ENCODE measurements at regions not wholly inside any gene's neighbourhood (a gene's known extent, or its start where the extent isn't known, plus 50 kb on each side); places are given as distances from the start of the nearest gene placed in this dataset.

- no peak for DNase-seq (ENCODE audit: low spot score)
- peaks cover 34% of the 10 kb centered on the region for H3K4me1 Mint-ChIP-seq (ENCODE audit: low read depth)
- no peaks in the 10 kb centered on the region for H3K27me3 Mint-ChIP-seq (ENCODE audit: low read depth)
- H3K9me3 Mint-ChIP-seq = peaks cover 21% of the 10 kb centered on the region
- no peak overlapping the region for H3K27ac Mint-ChIP-seq
- H3K4me3 Mint-ChIP-seq = peak overlapping the region; percentile 6
- peaks cover 2% of the 10 kb centered on the region for H3K36me3 Mint-ChIP-seq (ENCODE audit: low read depth)
These were observed 171.2 kb upstream of the RUNX1 start for GRCh38 chr21:35220301-35220700.

DNA sequence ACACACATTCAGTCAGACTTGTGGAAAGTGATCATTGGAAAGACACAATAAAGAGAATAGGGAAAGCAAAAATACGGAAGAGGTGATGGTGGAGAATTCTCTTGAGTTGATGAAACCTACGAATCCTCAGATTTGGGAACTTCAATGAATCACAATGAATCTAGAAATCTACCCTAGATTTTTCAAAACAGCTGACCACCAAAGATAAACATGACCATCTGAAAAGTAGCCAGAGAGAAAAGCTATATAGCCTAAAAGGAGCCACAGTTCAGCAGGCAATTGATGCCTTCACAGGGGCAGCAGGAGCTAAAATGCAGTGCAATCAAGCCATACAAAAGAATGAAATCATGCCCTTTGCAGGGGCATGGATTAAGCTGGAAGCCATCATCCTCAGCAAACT lies 170.6 kb upstream of the RUNX1 start:
- no peaks in the 10 kb centered on the region for H3K27me3 Mint-ChIP-seq (ENCODE audit: low read depth)
- H3K36me3 Mint-ChIP-seq (ENCODE audit: low read depth) = peaks cover 2% of the 10 kb centered on the region
- H3K4me1 Mint-ChIP-seq (ENCODE audit: low read depth) = peaks cover 32% of the 10 kb centered on the region
- H3K27ac Mint-ChIP-seq = no peak overlapping the region
- H3K4me3 Mint-ChIP-seq = no peak overlapping the region
- DNase-seq (ENCODE audit: low spot score) = no peak
- H3K9me3 Mint-ChIP-seq = peaks cover 21% of the 10 kb centered on the region

- peaks cover 32% of the 10 kb centered on the region for H3K4me1 Mint-ChIP-seq (ENCODE audit: low read depth)
- H3K36me3 Mint-ChIP-seq (ENCODE audit: low read depth) = peaks cover 2% of the 10 kb centered on the region
- peaks cover 21% of the 10 kb centered on the region for H3K9me3 Mint-ChIP-seq
- H3K4me3 Mint-ChIP-seq = no peak overlapping the region
- no peaks in the 10 kb centered on the region for H3K27me3 Mint-ChIP-seq (ENCODE audit: low read depth)
- DNase-seq (ENCODE audit: low spot score) = no peak
- H3K27ac Mint-ChIP-seq = no peak overlapping the region
These were observed 170.2 kb upstream of the RUNX1 start for GRCh38 chr21:35219291-35219690.

DNA sequence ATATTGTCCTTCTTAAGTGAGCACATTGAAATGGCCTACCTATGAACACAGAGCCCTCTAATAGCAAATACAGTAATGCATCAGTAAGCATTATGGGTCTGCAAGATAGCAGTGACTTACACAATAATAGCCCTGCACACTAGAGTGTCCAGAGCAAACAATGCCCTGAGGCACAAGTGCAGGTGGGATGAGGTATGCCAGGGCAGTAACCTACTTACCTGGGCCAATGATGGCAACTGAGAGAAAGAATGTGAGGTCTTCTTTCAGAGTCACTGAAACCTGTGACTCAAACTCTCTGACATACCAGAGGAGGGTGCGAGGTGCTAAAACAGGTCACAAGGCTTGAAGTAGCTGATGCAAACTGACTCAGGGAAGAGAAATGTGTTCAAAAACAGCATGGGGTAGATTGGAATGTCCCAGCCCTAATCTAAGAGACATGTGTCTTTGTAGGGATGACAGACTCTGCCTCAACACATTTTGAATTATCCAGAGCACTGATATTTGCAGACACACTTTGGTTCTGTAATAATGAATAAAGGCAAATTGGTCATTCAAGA lies 168.5 kb upstream of the RUNX1 start:
- Mint-ChIP-seq H3K9me3 (peaks cover 21% of the 10 kb centered on the region), H3K27ac (no peak overlapping the region), H3K4me3 (no peak overlapping the region), H3K36me3 (ENCODE audit: low read depth) (peaks cover 2% of the 10 kb centered on the region), H3K27me3 (ENCODE audit: low read depth) (no peaks in the 10 kb centered on the region), H3K4me1 (ENCODE audit: low read depth) (peaks cover 21% of the 10 kb centered on the region)
- no peak for DNase-seq (ENCODE audit: low spot score)

GRCh38 chr21:35216996-35217395 lies 167.9 kb upstream of the RUNX1 start:
- no peaks in the 10 kb centered on the region for H3K27me3 Mint-ChIP-seq (ENCODE audit: low read depth)
- no peak overlapping the region for H3K27ac Mint-ChIP-seq
- peaks cover 16% of the 10 kb centered on the region for H3K4me1 Mint-ChIP-seq (ENCODE audit: low read depth)
- peaks cover 21% of the 10 kb centered on the region for H3K9me3 Mint-ChIP-seq
- no peak overlapping the region for H3K4me3 Mint-ChIP-seq
- DNase-seq (ENCODE audit: low spot score) = no peak
- peaks cover 2% of the 10 kb centered on the region for H3K36me3 Mint-ChIP-seq (ENCODE audit: low read depth)

DNA sequence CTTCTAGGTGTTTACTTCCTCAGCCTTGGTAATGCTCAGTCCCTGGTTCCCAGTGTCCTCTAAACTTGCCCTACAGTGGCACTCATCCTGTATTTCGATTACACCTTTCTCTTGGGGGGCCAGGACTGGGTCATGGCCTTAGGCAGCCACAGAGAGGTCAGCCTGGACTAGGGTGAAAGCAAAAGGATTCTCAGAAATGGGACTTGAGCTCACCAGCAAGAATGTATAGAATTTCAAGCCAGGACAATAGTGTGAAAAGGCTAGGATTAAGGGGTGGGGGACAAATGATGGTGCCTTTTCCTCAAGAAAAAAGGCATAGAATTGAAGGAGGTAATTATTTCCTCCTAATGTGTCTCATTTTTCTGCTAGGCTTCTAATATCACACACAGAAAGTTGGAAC lies 166.8 kb upstream of the RUNX1 start:
- Mint-ChIP-seq H3K4me1 (ENCODE audit: low read depth) (peaks cover 9% of the 10 kb centered on the region), H3K36me3 (ENCODE audit: low read depth) (peaks cover 2% of the 10 kb centered on the region), H3K4me3 (no peak overlapping the region), H3K27ac (no peak overlapping the region), H3K9me3 (peaks cover 11% of the 10 kb centered on the region), H3K27me3 (ENCODE audit: low read depth) (no peaks in the 10 kb centered on the region)
- no peak for DNase-seq (ENCODE audit: low spot score)

- H3K36me3 Mint-ChIP-seq (ENCODE audit: low read depth) = no peaks in the 10 kb centered on the region
- H3K27ac Mint-ChIP-seq = no peak overlapping the region
- DNase-seq (ENCODE audit: low spot score) = no peak
- H3K4me1 Mint-ChIP-seq (ENCODE audit: low read depth) = no peaks in the 10 kb centered on the region
- no peak overlapping the region for H3K4me3 Mint-ChIP-seq
- peaks cover 11% of the 10 kb centered on the region for H3K9me3 Mint-ChIP-seq
- no peaks in the 10 kb centered on the region for H3K27me3 Mint-ChIP-seq (ENCODE audit: low read depth)
These were observed 163.5 kb upstream of the RUNX1 start for GRCh38 chr21:35212393-35213127.

- no peak for DNase-seq (ENCODE audit: low spot score)
- H3K27me3 Mint-ChIP-seq (ENCODE audit: low read depth) = no peaks in the 10 kb centered on the region
- H3K4me1 Mint-ChIP-seq (ENCODE audit: low read depth) = peaks cover under 1% of the 10 kb centered on the region
- H3K27ac Mint-ChIP-seq = no peak overlapping the region
- H3K9me3 Mint-ChIP-seq = peaks cover 11% of the 10 kb centered on the region
- H3K36me3 Mint-ChIP-seq (ENCODE audit: low read depth) = no peaks in the 10 kb centered on the region
- no peak overlapping the region for H3K4me3 Mint-ChIP-seq
These were observed 162.7 kb upstream of the RUNX1 start for GRCh38 chr21:35211782-35212181.

DNA sequence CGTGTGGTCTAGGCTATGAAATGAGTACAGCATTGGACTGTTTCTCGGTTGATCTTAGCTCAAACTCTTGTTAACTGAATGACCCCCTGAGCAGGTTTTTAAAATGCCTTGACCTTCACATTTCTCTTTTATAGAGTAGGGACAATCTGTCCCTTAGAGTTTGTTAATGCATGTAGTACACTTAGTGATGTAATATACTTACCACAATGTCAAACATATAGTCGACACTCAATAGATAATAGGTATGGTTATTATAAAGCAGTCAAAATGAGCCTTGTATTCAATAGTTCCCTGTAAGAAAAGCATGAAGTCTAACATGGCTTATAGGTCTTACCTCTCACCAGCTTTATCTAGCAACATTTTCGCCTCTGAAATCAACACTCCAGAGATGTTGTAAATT lies 161.0 kb upstream of the RUNX1 start:
- H3K36me3 Mint-ChIP-seq (ENCODE audit: low read depth) = no peaks in the 10 kb centered on the region
- DNase-seq (ENCODE audit: low spot score) = no peak
- H3K27ac Mint-ChIP-seq = no peak overlapping the region
- H3K27me3 Mint-ChIP-seq (ENCODE audit: low read depth) = no peaks in the 10 kb centered on the region
- peaks cover 11% of the 10 kb centered on the region for H3K9me3 Mint-ChIP-seq
- H3K4me3 Mint-ChIP-seq = no peak overlapping the region
- peaks cover 15% of the 10 kb centered on the region for H3K4me1 Mint-ChIP-seq (ENCODE audit: low read depth)

DNA sequence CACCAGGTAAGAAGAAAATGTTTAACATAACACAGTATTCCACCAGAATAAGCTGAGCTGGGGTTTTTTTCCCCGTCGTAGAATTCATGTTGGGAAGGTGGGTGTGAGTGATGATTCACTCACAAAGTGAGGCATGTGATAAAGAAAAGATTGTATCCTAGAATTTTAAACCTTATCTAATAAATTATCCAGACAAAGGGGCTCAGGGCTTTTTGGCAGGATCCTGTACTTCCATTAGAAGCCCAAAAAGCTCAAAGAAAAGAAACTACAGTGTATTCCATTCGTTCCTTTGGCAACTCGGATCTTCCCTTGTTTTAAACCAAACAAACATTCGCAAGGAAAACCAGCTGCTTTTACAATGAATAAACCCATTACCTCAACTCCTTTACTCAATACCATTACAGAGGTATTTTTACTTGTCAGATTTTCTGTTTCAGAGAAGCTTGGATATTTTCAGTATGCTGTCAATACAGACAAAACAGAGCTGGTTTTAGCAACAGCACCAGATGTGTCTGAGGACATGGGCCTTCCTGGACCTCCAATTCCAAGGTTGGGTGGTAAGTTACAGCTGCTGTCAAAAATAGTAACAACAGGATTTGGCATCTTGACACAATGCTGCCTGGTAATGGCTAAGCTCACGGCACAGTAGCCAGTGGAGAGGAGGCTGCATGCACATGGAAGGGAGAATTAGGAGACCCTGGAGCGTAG lies 159.9 kb upstream of the RUNX1 start:
- Mint-ChIP-seq H3K27me3 (ENCODE audit: low read depth) (no peaks in the 10 kb centered on the region), H3K4me3 (no peak overlapping the region), H3K9me3 (peaks cover 11% of the 10 kb centered on the region), H3K27ac (no peak overlapping the region), H3K36me3 (ENCODE audit: low read depth) (no peaks in the 10 kb centered on the region), H3K4me1 (ENCODE audit: low read depth) (peaks cover 22% of the 10 kb centered on the region)
- no peak for DNase-seq (ENCODE audit: low spot score)

- Mint-ChIP-seq H3K4me3 (no peak overlapping the region), H3K27ac (no peak overlapping the region), H3K4me1 (ENCODE audit: low read depth) (peaks cover 27% of the 10 kb centered on the region), H3K36me3 (ENCODE audit: low read depth) (no peaks in the 10 kb centered on the region), H3K27me3 (ENCODE audit: low read depth) (no peaks in the 10 kb centered on the region), H3K9me3 (peaks cover 11% of the 10 kb centered on the region)
- no peak for DNase-seq (ENCODE audit: low spot score)
These were observed 159.0 kb upstream of the RUNX1 start for GRCh38 chr21:35208104-35208503.

- Mint-ChIP-seq H3K4me3 (no peak overlapping the region), H3K9me3 (peaks cover 11% of the 10 kb centered on the region), H3K27ac (no peak overlapping the region), H3K4me1 (ENCODE audit: low read depth) (peaks cover 27% of the 10 kb centered on the region), H3K27me3 (ENCODE audit: low read depth) (no peaks in the 10 kb centered on the region), H3K36me3 (ENCODE audit: low read depth) (no peaks in the 10 kb centered on the region)
- DNase-seq (ENCODE audit: low spot score) = no peak
These were observed 158.2 kb upstream of the RUNX1 start for GRCh38 chr21:35207322-35207721.

DNA sequence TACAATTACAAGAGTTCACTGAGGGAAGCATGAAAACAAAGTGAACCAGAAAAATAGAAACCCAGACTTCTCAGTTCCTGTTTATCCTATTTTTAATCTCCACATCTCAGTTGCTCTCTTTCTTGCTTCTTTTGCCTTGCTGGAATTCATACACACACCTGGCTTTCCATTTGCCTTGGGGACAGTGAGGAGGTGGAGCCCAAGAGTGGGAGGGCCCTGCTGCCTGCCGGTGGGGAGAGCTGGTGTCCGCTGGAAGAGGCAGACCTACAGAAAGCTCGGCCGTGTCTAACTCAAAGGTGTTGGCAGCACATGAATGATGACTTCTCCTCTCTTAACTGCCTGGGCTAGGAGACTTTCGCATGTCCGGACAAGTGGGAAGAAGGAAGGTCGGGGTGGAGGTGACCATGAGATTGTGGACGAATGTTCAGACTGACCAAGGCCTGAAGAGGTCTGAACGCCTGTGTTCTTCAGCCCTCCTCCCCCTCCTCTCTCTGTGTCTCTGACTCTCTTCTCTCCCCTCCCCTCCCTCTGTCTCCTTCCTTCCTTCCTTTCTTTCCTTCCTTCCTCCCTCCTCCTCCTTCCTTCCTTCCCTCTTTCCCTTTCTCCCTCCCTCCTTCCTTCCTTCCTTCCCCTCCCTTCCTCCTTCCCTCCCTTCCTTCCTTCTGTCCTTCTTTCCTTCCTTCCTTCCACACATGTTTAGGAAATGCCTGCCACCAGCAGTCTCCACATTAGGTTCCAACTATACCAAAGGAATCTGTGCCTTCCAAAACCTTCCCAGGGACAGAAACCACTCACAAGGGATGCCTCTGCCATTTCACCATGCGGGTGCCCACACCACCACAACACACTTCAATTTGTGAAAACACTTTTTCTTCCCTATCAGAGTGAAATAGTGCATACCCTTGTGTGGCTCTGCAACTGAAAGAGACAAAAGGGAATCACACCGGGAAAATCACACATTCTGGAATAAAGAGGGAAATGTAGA lies 157.3 kb upstream of the RUNX1 start:
- H3K27me3 Mint-ChIP-seq (ENCODE audit: low read depth) = no peaks in the 10 kb centered on the region
- peaks cover 27% of the 10 kb centered on the region for H3K4me1 Mint-ChIP-seq (ENCODE audit: low read depth)
- H3K36me3 Mint-ChIP-seq (ENCODE audit: low read depth) = no peaks in the 10 kb centered on the region
- no peak for DNase-seq (ENCODE audit: low spot score)
- H3K27ac Mint-ChIP-seq = peak overlapping the region; percentile 54
- peak overlapping the region; percentile 81 for H3K4me3 Mint-ChIP-seq
- H3K9me3 Mint-ChIP-seq = peaks cover 11% of the 10 kb centered on the region

All from T-helper 2 cell treated with Interferon-gamma antibody and Interleukin-4, amounts not matched to agents 5 μg/mL and 100 μg/mL, for 36 hours (primary cell).